SJCRH30 (cell line): ENCODE measurements at regions not wholly inside any gene's neighbourhood (a gene's known extent, or its start where the extent isn't known, plus 50 kb on each side); places are given as distances from the start of the nearest gene placed in this dataset.

Source experiments
- DNase-seq, 2 experiments: peaks; one replicate each; pipeline ENCODE4 v3.0.0-alpha.2; 2015 to 2020
- H3K27ac ChIP-seq: fragments of 250-450 bp; sonication (Bioruptor Pico); 2 replicates; pipeline ENCODE4 v1.5.1; 2020; ENCODE audit warnings: mild to moderate bottlenecking, moderate library complexity
- H3K27me3 ChIP-seq: fragments of 250-450 bp; sonication (Bioruptor Pico); 2 replicates; pipeline ENCODE4 v1.5.1; 2020; ENCODE audit warnings: mild to moderate bottlenecking, moderate library complexity
- H3K36me3 ChIP-seq: fragments of 250-450 bp; sonication (Bioruptor Pico); 2 replicates; pipeline ENCODE4 v1.5.1; 2020; ENCODE audit warnings: mild to moderate bottlenecking, moderate library complexity
- H3K4me1 ChIP-seq: fragments of 250-450 bp; sonication (Bioruptor Pico); 2 replicates; pipeline ENCODE4 v1.5.1; 2020; ENCODE audit warnings: mild to moderate bottlenecking, moderate library complexity
- H3K4me3 ChIP-seq: fragments of 250-450 bp; sonication (Bioruptor Pico); 2 replicates; pipeline ENCODE4 v1.5.1; 2020; ENCODE audit warnings: mild to moderate bottlenecking, moderate library complexity
- H3K9me3 ChIP-seq: fragments of 250-450 bp; sonication (Bioruptor Pico); replicated peaks from 2 replicates; pipeline ENCODE4 v1.5.1; 2020; ENCODE audit warnings: mild to moderate bottlenecking, moderate library complexity

DNA sequence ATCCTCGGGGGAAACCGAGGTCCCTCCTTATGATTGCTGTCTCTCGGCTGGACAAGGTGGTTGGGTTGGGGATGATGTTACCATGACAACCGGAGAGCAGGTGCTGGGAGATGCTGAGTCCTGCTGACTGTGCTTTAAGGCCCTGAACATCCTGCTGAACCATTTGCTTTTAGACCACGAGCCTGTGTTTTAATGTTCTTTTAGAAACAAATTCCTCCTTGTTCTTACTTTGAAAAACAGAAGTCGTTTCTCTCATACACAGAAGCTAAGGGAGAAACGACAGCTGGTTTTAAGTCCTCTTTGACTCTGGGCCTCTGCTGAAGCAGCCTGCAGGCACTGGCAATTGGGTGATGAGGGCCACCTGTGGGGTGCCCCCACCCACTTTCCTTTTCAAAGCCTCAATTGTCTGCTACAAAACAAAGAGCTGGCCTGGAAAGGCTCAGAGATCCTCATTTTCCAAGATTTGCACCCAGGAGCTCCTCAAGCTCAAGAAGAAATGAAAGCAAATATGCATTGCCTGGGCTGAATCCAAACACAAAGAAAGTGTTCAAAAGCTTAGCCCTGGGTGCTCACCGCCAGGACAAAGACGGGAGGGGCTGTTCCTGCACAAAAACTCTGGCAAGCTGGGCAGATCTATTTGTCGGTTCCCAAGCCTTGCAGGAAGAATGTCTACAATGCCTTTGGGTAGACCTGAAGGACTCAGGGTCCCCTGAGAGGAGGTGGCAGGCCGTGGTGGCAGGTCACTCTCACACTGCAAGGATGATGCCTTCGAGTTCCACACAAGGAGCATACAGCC, 90.0 kb upstream of the CLMN start:
- Histone ChIP-seq H3K27me3 (no peaks in the 10 kb centered on the region), H3K4me3 (no peak overlapping the region), H3K27ac (no peak overlapping the region), H3K4me1 (peaks cover 5% of the 10 kb centered on the region; the same call in 1 of the 2 replicates), H3K36me3 (0 out of 2 replicates have a peak, but pooled peaks cover 2% of the 10 kb centered on the region), H3K9me3 (no peaks in the 10 kb centered on the region)
- peak; percentile 53 to 74 for DNase-seq

DNA sequence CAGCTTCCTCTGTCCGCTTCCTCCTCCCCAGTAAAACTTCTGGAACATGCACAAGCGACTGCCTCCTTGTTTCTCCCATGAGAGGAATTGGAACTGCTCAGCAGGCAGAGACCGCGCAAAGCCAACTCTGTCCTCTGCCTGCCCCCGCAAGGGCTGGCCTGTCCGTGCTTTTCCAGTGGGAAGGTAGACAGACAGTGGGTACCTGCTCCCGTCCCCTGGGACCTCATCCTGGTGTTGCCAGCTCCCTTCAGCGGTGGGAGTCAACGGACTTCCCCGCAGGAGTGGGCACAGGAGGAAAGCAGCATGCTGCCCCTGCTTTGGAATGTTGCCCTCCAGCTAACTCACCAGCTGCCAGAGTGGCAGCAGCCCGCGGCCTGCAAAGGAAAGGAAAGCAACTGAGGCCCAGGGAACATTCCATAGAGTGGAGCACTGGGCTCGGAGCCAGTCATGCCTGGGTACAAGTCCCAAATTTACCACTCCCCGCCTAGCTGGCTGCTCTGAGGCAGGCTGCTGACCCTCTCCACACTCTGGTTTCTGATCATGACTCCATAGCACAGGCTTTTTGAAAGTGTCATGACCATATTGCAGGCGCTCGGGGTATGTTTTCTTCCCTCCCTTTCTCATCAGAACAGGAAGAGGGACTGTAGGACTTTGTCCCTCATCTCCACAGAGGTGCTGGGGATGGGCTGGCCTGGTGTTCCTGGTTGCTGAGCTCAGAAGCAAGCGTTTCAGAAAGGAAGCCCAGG, 89.2 kb upstream of the CLMN start:
- H3K27ac ChIP-seq: no peak overlapping the region
- no peak for DNase-seq
- H3K4me3 ChIP-seq: no peak overlapping the region
- no peaks in the 10 kb centered on the region for H3K27me3 ChIP-seq
- H3K9me3 ChIP-seq: no peaks in the 10 kb centered on the region
- peaks cover 4% of the 10 kb centered on the region; the same call in 1 of the 2 replicates for H3K4me1 ChIP-seq
- 0 out of 2 replicates have a peak, but pooled peaks cover 2% of the 10 kb centered on the region for H3K36me3 ChIP-seq

DNA sequence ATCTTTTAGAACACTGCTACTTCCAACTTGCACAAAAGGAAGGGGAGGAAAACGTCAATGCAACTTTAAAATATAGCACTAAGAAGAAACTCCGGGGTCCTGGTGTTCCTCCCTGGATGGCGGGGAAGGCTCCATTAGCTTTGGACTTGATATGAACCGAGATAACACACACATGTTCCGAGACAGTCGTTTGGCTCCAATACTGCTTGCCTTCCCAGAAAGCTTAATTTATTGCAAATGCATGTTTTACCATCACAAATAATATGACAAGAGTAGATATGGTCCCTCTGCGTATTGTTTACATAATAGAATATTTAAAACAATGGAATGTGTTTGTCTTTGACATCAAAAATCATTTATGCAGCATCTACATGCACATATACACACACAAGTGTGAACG, 87.6 kb upstream of the CLMN start:
- Histone ChIP-seq H3K4me1 (peaks cover 2% of the 10 kb centered on the region; the same call in 1 of the 2 replicates), H3K4me3 (no peak overlapping the region), H3K27ac (no peak overlapping the region), H3K27me3 (no peaks in the 10 kb centered on the region), H3K9me3 (no peaks in the 10 kb centered on the region), H3K36me3 (0 out of 2 replicates have a peak, but pooled peaks cover 2% of the 10 kb centered on the region)
- DNase-seq: no peak

DNA sequence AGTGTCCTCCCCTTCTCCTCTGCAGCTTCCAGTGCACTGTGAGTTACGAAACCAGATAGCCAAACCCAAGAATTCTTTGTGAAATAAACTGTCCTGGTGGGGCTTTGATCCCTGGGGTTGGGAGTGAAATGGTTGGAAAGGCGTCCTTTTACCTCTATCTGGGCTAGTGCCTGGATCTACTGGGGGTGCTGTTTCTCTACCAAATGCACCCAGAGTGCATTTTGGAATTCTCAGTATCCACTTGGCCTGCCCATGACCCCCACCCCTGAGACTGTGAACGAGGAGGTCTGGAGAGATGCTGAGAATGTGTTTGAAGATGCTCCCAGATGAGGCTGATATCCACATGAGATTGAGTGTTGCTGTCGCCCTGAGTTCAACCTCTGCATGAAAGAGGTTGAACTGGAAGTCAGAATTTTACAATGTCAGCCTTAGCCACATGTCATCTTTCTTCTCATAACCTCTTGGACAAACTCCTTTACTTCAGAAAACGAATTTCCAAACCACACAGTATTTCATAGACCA, 87.1 kb upstream of the CLMN start:
- Histone ChIP-seq H3K9me3 (no peaks in the 10 kb centered on the region), H3K36me3 (0 out of 2 replicates have a peak, but pooled peaks cover 2% of the 10 kb centered on the region), H3K27ac (no peak overlapping the region), H3K4me1 (peaks cover 2% of the 10 kb centered on the region; the same call in 1 of the 2 replicates), H3K27me3 (no peaks in the 10 kb centered on the region), H3K4me3 (no peak overlapping the region)
- DNase-seq: no peak

DNA sequence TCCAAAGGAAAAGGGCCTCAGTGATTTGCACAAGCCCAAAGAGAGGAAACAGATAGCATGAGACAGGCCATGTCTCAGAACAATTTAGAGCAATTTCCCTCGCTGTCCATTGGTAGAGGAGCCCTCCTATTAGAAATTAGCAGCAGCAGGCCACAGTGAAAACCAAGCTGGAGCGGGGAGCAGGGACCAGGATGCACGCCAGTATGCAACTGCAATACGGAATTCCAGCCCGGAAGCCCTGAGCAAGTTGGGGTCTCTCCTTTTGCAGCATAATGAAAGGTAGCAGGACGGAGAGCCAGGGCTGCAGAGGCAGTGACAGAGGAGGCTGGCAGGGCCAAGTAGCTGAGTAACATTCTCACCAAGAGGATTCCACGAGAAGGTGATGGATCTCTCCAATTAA, 84.9 kb upstream of the CLMN start:
- H3K4me1 ChIP-seq: no peaks in the 10 kb centered on the region
- no peaks in the 10 kb centered on the region for H3K9me3 ChIP-seq
- no peaks in the 10 kb centered on the region for H3K36me3 ChIP-seq
- no peak overlapping the region for H3K27ac ChIP-seq
- no peaks in the 10 kb centered on the region for H3K27me3 ChIP-seq
- H3K4me3 ChIP-seq: no peak overlapping the region
- DNase-seq: no peak

DNA sequence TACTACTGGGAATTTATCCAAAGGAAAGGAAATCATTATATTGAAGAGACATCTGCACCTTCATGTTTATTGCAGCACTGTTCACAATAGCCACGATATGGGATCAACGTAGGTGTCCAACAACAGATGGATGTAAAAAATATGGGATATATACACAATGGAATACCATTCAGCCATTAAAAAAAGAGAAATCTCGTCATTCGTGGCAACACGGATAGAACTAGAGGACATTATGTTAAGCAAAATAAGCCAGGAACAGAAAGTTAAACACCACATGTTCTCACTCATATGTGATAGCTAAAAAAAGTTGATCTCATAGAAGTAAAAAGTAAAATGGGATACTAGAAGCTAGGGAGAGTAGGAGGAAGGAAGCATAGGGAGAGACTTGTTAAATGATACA, 82.9 kb upstream of the CLMN start:
- no peaks in the 10 kb centered on the region for H3K36me3 ChIP-seq
- H3K27me3 ChIP-seq: no peaks in the 10 kb centered on the region
- no peak overlapping the region for H3K4me3 ChIP-seq
- no peaks in the 10 kb centered on the region for H3K9me3 ChIP-seq
- no peak for DNase-seq
- H3K4me1 ChIP-seq: no peaks in the 10 kb centered on the region
- no peak overlapping the region for H3K27ac ChIP-seq

DNA sequence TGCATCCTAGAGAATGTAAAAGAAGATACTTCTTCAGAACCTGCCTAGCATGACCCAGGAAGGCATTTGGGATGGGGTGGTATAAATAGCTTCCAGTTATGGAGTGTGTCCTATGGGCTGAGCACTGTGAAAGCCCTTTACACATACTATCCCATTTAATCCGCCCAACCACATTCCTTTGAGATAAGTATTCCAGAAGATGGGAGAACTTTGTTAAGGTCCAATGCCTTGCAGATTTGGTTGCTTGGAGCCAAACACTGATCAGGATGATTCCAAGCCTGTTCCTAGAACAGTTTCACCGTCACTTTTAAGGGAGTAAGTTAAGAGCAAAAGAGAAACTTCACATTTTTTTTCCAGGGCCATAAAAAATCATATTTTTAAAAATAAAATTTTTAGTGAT, 82.5 kb upstream of the CLMN start:
- H3K27ac ChIP-seq: no peak overlapping the region
- H3K4me3 ChIP-seq: no peak overlapping the region
- H3K36me3 ChIP-seq: no peaks in the 10 kb centered on the region
- no peaks in the 10 kb centered on the region for H3K27me3 ChIP-seq
- no peak for DNase-seq
- no peaks in the 10 kb centered on the region for H3K4me1 ChIP-seq
- no peaks in the 10 kb centered on the region for H3K9me3 ChIP-seq

DNA sequence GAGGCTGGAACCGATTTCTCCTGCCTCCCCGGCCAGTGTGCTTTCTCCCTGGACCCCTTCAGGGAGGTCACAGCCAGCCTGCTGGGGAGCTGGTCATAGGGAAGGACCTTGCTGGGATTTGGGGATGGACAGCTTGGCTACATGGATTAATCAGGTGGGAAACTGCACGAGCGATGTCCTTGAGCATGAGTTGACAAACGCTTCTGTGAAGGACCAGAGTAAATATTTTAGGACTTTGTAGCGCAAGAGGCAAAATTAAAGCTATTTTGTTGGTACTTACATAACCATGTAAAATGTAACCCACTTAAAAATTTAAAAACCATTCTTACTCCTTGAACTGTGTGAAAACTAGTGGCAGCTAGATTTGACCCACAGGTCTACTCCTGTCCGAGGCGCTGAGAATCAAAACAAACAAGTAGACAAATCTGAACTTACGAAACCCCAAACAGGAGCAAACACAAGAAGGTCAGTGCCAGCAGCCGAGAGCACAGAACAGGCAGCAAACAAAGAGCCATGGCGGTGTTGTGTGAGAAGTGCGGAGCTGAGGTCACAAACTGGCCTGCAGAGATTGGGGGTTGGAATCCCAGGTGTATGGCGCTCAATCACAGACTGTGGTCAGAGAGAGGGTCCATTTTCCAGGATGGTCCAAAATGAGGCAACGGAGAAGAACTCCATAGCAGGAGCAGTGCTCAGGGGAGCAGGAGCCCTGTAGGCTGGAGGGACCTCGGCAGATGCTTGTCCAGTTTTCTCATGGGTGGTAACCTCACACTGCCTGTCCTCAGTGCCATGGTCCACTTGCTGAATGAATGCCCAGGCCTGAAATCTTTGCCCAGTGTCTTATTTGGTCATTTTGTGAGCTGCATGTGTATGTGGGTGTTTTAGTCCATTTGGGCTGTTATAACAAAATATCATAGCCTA, 79.2 kb upstream of the CLMN start:
- Histone ChIP-seq H3K9me3 (no peaks in the 10 kb centered on the region), H3K4me1 (peaks cover 11% of the 10 kb centered on the region), H3K27me3 (no peaks in the 10 kb centered on the region), H3K4me3 (no peak overlapping the region), H3K36me3 (no peaks in the 10 kb centered on the region), H3K27ac (no peak overlapping the region)
- DNase-seq: no peak

DNA sequence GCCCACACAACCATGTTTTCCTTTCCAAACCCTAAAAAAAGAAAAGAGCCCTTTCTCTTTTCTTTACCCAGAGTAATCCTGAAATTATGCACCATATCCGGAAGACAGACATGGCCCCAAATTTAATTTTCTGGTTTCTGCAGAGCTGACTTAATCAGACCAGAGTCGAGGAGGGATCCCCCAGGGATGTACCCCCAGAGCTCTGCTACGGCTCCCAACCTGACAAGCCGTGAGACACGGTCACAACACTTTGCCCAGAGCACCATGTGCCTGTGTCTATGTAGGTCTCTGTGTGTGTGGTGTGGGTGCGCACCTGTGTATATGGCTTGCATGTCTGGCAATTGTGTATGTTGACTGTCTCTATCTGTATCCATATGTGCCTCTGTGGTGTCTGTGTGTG, 77.6 kb upstream of the CLMN start:
- DNase-seq: no peak
- Histone ChIP-seq H3K27ac (no peak overlapping the region), H3K4me3 (no peak overlapping the region), H3K27me3 (no peaks in the 10 kb centered on the region), H3K4me1 (peaks cover 11% of the 10 kb centered on the region), H3K9me3 (no peaks in the 10 kb centered on the region), H3K36me3 (no peaks in the 10 kb centered on the region)

DNA sequence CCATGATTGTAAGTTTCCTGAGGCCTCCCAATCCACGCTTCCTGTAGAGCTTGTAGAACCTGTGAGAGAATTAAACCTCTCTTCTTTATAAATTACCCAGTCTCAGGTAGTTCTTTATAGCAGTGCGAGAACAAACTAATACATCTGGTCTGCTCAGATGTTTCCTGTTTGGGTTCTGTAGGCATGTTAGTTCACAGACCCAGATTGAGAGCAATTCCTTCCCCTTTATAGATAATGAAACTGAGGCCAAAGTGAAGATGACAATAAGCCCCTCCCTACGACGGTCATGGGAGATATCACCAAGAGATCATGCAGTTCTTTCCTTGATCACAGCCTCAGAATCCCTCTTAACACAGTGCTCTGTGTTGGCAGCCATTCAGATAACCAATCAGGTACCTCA, 76.5 kb upstream of the CLMN start:
- DNase-seq: no peak
- Histone ChIP-seq H3K4me3 (no peak overlapping the region), H3K27me3 (no peaks in the 10 kb centered on the region), H3K27ac (no peak overlapping the region), H3K4me1 (peaks cover 11% of the 10 kb centered on the region), H3K36me3 (no peaks in the 10 kb centered on the region), H3K9me3 (no peaks in the 10 kb centered on the region)

DNA sequence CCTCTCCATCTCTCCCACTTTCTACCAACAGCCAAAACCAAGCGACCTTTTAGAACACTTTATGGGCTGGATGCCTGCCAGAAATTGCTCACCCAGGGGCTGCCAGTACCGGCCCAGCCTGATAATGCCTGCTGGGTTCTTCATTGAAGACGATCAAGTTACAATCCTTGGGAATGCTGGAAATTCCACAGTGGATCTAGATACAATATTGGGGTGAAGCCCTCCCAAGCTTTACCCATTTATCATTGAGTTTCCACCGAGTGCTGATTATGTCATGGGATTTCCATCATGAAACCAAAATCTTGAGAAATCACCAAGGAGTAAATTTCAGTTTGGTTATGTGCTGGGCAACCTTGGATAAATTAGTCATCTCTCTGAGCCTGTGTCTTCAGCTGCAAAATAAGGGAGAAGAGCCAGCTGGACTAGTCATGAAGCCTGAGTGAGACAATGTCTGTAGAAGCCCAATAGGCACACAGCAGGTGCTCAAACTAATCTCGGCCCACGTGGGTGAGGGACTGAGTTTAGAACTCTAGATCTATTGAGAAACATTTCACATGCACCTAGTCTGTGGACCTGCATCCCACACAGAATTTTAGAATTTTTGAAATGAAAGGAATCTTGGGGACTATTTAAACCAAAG, 75.5 kb upstream of the CLMN start:
- Histone ChIP-seq H3K4me3 (no peak overlapping the region), H3K36me3 (no peaks in the 10 kb centered on the region), H3K9me3 (peaks cover 3% of the 10 kb centered on the region; the same call in 1 of the 2 replicates), H3K27me3 (no peaks in the 10 kb centered on the region), H3K4me1 (peaks cover 11% of the 10 kb centered on the region), H3K27ac (no peak overlapping the region)
- peak; percentile 46 to 57 for DNase-seq

DNA sequence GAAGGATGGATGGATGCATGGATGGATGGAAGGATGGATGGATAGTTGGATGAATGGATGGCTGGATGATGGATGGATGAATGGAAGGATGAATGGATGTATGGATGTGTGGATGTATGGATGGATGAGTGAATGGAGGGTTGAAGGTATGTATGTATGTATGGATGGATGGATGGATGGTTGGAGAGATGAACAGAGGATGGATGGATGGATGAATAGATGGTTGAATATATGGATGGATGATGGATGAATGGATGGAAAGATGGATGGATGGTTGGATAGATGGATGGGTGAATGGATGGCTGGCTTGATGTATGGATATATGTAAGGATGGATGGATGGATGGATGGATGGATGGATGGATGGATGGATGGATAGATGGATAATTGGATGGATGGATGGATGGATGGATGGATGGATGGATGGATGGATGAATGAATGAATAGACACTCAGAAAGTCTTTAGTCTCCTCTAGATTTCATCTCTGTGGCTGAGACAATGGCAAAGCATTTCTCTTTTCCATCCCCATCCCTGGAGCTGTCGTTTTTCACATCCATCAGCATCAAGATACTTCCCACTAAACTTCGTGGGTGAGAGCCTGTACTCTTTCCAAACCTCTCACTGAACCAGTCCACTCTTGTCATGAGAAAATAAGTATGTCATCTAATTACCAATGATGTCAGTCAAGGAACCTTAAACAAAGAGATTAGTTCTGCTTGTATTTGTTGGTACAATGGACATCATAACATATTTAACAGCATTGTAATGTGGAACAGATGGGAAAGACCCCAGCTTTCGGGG, 74.8 kb upstream of the CLMN start:
- DNase-seq: no peak
- Histone ChIP-seq H3K9me3 (peaks cover 3% of the 10 kb centered on the region; the same call in 1 of the 2 replicates), H3K27me3 (no peaks in the 10 kb centered on the region), H3K36me3 (no peaks in the 10 kb centered on the region), H3K27ac (no peak overlapping the region), H3K4me3 (no peak overlapping the region), H3K4me1 (peaks cover 11% of the 10 kb centered on the region)

DNA sequence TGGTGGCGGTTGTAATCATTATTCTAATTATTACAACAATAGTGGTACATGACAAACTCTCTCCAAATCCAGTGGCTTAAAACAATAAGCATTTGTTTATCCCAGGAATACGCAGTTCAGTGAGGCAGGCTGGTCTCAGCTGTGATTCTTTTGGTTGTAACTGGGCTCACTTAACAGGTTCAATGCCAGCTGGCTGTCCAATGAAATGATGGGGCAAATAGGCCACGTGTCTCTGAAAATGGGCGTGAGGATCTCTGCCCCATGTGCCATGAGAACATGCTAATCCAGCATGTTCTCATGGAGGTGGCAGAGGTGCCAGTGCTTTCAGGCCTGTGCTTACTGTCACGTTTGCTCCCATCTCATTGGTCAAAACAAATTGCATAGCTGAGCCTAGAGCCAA, 73.1 kb upstream of the CLMN start:
- no peak overlapping the region for H3K27ac ChIP-seq
- DNase-seq: no peak
- peaks cover 20% of the 10 kb centered on the region for H3K4me1 ChIP-seq
- no peaks in the 10 kb centered on the region for H3K36me3 ChIP-seq
- peaks cover 3% of the 10 kb centered on the region; the same call in 1 of the 2 replicates for H3K9me3 ChIP-seq
- H3K4me3 ChIP-seq: no peak overlapping the region
- no peaks in the 10 kb centered on the region for H3K27me3 ChIP-seq
